ENCODE measurements at regions not wholly inside any gene's neighbourhood (a gene's known extent, or its start where the extent isn't known, plus 50 kb on each side); places are given as distances from the start of the nearest gene placed in this dataset.

DNA sequence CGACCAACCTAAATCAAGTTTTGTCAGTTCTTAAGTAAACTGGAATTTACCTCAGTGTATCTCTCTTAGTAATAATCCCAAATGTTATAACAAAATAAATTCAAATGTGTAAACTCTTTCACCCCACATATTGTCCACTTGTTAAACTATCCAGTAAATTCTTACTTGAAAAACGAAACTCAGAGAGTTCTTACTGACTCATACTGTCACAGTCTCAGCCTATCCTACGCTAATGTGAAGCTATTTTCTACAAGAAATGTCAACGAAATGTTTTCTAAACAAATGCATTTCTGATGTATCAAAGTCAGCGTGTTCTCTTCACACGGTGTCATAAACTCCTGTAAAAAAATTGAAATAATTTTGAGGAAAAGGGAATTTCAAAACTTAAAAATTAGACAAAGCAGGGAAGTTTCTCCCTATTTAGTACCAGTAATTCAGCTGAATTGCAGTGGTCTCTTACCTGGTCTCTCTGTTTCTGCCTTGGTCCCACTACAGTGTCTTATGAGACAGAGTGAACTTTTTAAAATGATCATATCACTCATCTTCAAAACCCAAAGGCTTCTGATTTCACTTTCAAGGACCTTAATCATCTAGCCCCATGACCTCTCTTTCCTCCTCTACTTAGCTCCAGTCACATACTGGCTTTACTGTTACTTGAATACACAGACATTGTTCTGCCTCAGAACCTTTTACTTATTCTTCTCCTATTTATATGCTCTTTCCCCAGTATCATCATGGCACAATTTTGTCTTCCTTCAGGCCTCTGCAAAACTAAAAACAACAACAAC lies 63.3 kb downstream of the DCAF8L1 start:
- TF ChIP-seq POLR2AphosphoS2 (IDR thresholded peaks at IDR 0.05; ENCODE audit: low read depth, low read length) = no peak
- TF ChIP-seq POLR2AphosphoS5 (IDR thresholded peaks at IDR 0.05; ENCODE audit: low read length) = no peak
- TF ChIP-seq, protein P1, sequence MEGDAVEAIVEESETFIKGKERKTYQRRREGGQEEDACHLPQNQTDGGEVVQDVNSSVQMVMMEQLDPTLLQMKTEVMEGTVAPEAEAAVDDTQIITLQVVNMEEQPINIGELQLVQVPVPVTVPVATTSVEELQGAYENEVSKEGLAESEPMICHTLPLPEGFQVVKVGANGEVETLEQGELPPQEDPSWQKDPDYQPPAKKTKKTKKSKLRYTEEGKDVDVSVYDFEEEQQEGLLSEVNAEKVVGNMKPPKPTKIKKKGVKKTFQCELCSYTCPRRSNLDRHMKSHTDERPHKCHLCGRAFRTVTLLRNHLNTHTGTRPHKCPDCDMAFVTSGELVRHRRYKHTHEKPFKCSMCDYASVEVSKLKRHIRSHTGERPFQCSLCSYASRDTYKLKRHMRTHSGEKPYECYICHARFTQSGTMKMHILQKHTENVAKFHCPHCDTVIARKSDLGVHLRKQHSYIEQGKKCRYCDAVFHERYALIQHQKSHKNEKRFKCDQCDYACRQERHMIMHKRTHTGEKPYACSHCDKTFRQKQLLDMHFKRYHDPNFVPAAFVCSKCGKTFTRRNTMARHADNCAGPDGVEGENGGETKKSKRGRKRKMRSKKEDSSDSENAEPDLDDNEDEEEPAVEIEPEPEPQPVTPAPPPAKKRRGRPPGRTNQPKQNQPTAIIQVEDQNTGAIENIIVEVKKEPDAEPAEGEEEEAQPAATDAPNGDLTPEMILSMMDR (IDR thresholded peaks at IDR 0.05 in 2 of 3, conservative IDR thresholded peaks at IDR 0.05 in 1 of 3; ENCODE audit: control insufficient read depth in 2 of 3, extremely low read depth in 1 of 3, insufficient read depth in 1 of 3, low read depth in 3 of 3, low read length in 3 of 3) = no peak
- TF ChIP-seq RCOR1 (conservative IDR thresholded peaks at IDR 0.05; ENCODE audit: low read depth, low read length) = no peak

Data from GM12878 (cell line).